H1 (cell line): ENCODE measurements at regions not wholly inside any gene's neighbourhood (a gene's known extent, or its start where the extent isn't known, plus 50 kb on each side); places are given as distances from the start of the nearest gene placed in this dataset.

Experiments
- CTCF ChIA-PET: fragments of 300-600 bp; sonication (Branson Sonifier 250); formaldehyde crosslinking; loops from one replicate; lab custom pipeline; 2021; ENCODE audit not compliant: partially characterized antibody; lab: Charles Lee
- POLR2A ChIA-PET: fragments of 300-600 bp; sonication (Branson Sonifier 250); formaldehyde crosslinking; loops from one replicate; lab custom pipeline; 2021; ENCODE audit warnings: inconsistent platforms; ENCODE audit not compliant: partially characterized antibody; lab: Charles Lee
- DNase-seq, 2 experiments: peaks; one replicate each; pipeline versions ENCODE4 v3.0.0 to v3.0.0-alpha.2; 2010 to 2022; ENCODE audit warnings: low spot score in 2 of 2, low read depth in 1 of 2, mixed read lengths in 1 of 2
- FAIRE-seq: peaks from 2 replicates; lab custom pipeline; 2011; peaks lifted over from hg19 to GRCh38; lab: Jason Lieb, UNC
- H2AFZ ChIP-seq: 2 replicates; pipeline ENCODE4 v1.8.1; 2012; ENCODE audit warnings: low read length, inconsistent platforms
- H2AK5ac ChIP-seq: 2 replicates; pipeline ENCODE4 v1.6.1; 2013; ENCODE audit warnings: low read depth, low read length
- H2BK120ac ChIP-seq: replicated peaks from 2 replicates; pipeline ENCODE3; 2013; ENCODE audit warnings: low read depth, low read length, inconsistent platforms
- H2BK12ac ChIP-seq: 2 replicates; pipeline ENCODE4 v1.6.1; 2013; ENCODE audit warnings: low read depth, low read length
- H2BK15ac ChIP-seq: 2 replicates; pipeline ENCODE4 v1.6.1; 2013; ENCODE audit warnings: low read length
- H2BK20ac ChIP-seq: 2 replicates; pipeline ENCODE4 v1.6.1; 2013; ENCODE audit warnings: low read length
- H2BK5ac ChIP-seq: 2 replicates; pipeline ENCODE4 v1.6.1; 2013; ENCODE audit warnings: low read depth, low read length
- H3K14ac ChIP-seq: 2 replicates; pipeline ENCODE4 v1.6.1; 2013; ENCODE audit warnings: inconsistent platforms; ENCODE audit not compliant: insufficient read length
- H3K18ac ChIP-seq: 2 replicates; pipeline ENCODE4 v1.6.1; 2013; ENCODE audit warnings: low read length; ENCODE audit errors: extremely low read depth
- H3K23ac ChIP-seq: 2 replicates; pipeline ENCODE4 v1.6.1; 2013; ENCODE audit warnings: inconsistent platforms; ENCODE audit not compliant: insufficient read length
- H3K23me2 ChIP-seq: 2 replicates; pipeline ENCODE4 v1.6.1; 2013; ENCODE audit warnings: low read depth, low read length
- H3K27ac ChIP-seq: 2 replicates; pipeline ENCODE4 v1.6.1; 2011; ENCODE audit warnings: low read depth, low read length, inconsistent platforms
- H3K27me3 ChIP-seq, 4 experiments: replicated peaks in 1 of 4; 1 replicate in 1 of 4; 2 replicates in 3 of 4; pipeline versions ENCODE4 v1.6.1 to v1.8.1; 2011 to 2013; ENCODE audit warnings: low read length in 3 of 4, mild to moderate bottlenecking in 3 of 4, inconsistent platforms in 2 of 4, mixed read lengths in 2 of 4, moderate library complexity in 1 of 4; ENCODE audit not compliant: control insufficient read depth in 3 of 4, insufficient read depth in 3 of 4; ENCODE audit errors: extremely low read depth in 1 of 4
- H3K36me3 ChIP-seq, 4 experiments: 2 replicates each; pipeline versions ENCODE4 v1.6.1 to v1.8.1; 2011 to 2013; ENCODE audit warnings: mild to moderate bottlenecking in 4 of 4, low read length in 3 of 4, moderate library complexity in 2 of 4, control low read depth in 1 of 4, inconsistent platforms in 1 of 4; ENCODE audit not compliant: insufficient read depth in 4 of 4, control insufficient read depth in 2 of 4
- H3K4ac ChIP-seq: replicated peaks from 2 replicates; pipeline ENCODE3; 2013; ENCODE audit warnings: low read length, low read depth, mixed read lengths, inconsistent platforms; ENCODE audit not compliant: insufficient read length
- H3K4me1 ChIP-seq, 4 experiments: replicated peaks in 1 of 4; 1 replicate in 1 of 4; 2 replicates in 3 of 4; pipeline versions ENCODE4 v1.6.1 to v1.8.1; 2011 to 2013; ENCODE audit warnings: low read length in 3 of 4, inconsistent platforms in 2 of 4, mixed read lengths in 1 of 4; ENCODE audit not compliant: insufficient read depth in 4 of 4, control insufficient read depth in 3 of 4
- H3K4me2 ChIP-seq, 2 experiments: 2 replicates each; pipeline versions ENCODE4 v1.6.1 to v1.8.1; 2011 to 2013; ENCODE audit warnings: low read depth in 2 of 2, low read length in 2 of 2, control low read depth in 1 of 2, inconsistent platforms in 1 of 2, mild to moderate bottlenecking in 1 of 2; ENCODE audit not compliant: insufficient read depth in 1 of 2
- H3K4me3 ChIP-seq, 4 experiments: fragments of 200-600, 300-600 bp in 1 of 4; sonication (generic), shearing (Covaris generic), sonication (Bioruptor Twin) in 1 of 4; 2 replicates each; pipeline versions ENCODE4 v1.5.1 to v1.8.1; 2011 to 2016; ENCODE audit warnings: low read length in 4 of 4, low read depth in 3 of 4, control low read depth in 2 of 4, inconsistent platforms in 2 of 4, mild to moderate bottlenecking in 2 of 4, mixed read lengths in 1 of 4, moderate library complexity in 1 of 4; ENCODE audit not compliant: insufficient read depth in 2 of 4; ENCODE audit errors: extremely low read depth in 1 of 4
- H3K56ac ChIP-seq: replicated peaks from 2 replicates; pipeline ENCODE3; 2013; ENCODE audit warnings: low read depth, mild to moderate bottlenecking, mixed read lengths, low read length, inconsistent platforms; ENCODE audit not compliant: insufficient read length
- H3K79me1 ChIP-seq: 2 replicates; pipeline ENCODE4 v1.6.1; 2013; ENCODE audit warnings: low read depth, low read length, control low read depth
- H3K79me2 ChIP-seq, 2 experiments: 2 replicates each; pipeline versions ENCODE4 v1.6.1 to v1.8.1; 2012 to 2013; ENCODE audit warnings: low read length in 2 of 2, mild to moderate bottlenecking in 2 of 2, inconsistent platforms in 1 of 2; ENCODE audit not compliant: insufficient read depth in 2 of 2, control insufficient read depth in 1 of 2
- H3K9ac ChIP-seq, 4 experiments: replicated peaks in 1 of 4; 1 replicate in 1 of 4; 2 replicates in 3 of 4; pipeline versions ENCODE4 v1.6.1 to v1.8.1; 2011 to 2013; ENCODE audit warnings: low read depth in 3 of 4, low read length in 3 of 4, control low read depth in 2 of 4, mild to moderate bottlenecking in 2 of 4, moderate library complexity in 2 of 4, inconsistent platforms in 1 of 4; ENCODE audit errors: extremely low read depth in 1 of 4
- H3K9me3 ChIP-seq, 2 experiments: 2 replicates each; pipeline versions ENCODE4 v1.6.1 to v1.8.1; 2012 to 2013; ENCODE audit warnings: mild to moderate bottlenecking in 2 of 2, moderate library complexity in 2 of 2, control low read depth in 1 of 2, inconsistent platforms in 1 of 2, low read depth in 1 of 2, low read length in 1 of 2, mixed read lengths in 1 of 2; ENCODE audit not compliant: insufficient read depth in 2 of 2
- H4K20me1 ChIP-seq, 2 experiments: replicated peaks in 1 of 2; 2 replicates each; pipeline versions ENCODE3 to v1.8.1; 2011 to 2013; ENCODE audit warnings: inconsistent platforms in 2 of 2, low read length in 2 of 2, mild to moderate bottlenecking in 1 of 2; ENCODE audit not compliant: insufficient read depth in 2 of 2, control insufficient read depth in 1 of 2
- H4K5ac ChIP-seq: 2 replicates; pipeline ENCODE4 v1.6.1; 2013; ENCODE audit warnings: low read length, low read depth, mixed read lengths, inconsistent platforms; ENCODE audit not compliant: insufficient read length
- H4K8ac ChIP-seq: 2 replicates; pipeline ENCODE4 v1.8.0; 2013; ENCODE audit warnings: mild to moderate bottlenecking, moderate library complexity, low read length, inconsistent platforms; ENCODE audit not compliant: insufficient read depth; ENCODE audit errors: extremely low read depth
- H4K91ac ChIP-seq: replicated peaks from 2 replicates; pipeline ENCODE3; 2013; ENCODE audit warnings: low read length, mixed read lengths, inconsistent platforms; ENCODE audit not compliant: insufficient read length
- POU5F1 ChIP-seq: IDR thresholded peaks from 2 replicates; pipeline ENCODE4 v1.6.1; 2011; ENCODE audit warnings: low read depth, mild to moderate bottlenecking, low read length, moderate library complexity
- SP4 ChIP-seq: IDR thresholded peaks from 2 replicates; pipeline ENCODE4 v1.6.1; 2012; ENCODE audit warnings: low read length, inconsistent platforms
- TEAD4 ChIP-seq: IDR thresholded peaks from 2 replicates; pipeline ENCODE4 v1.6.1; 2012; ENCODE audit warnings: low read depth, low read length, inconsistent platforms, mixed read lengths
- YY1 ChIP-seq: IDR thresholded peaks from 2 replicates; pipeline ENCODE4 v1.6.1; 2011; ENCODE audit warnings: low read depth, mild to moderate bottlenecking, low read length
- WGBS, 2 experiments: shearing (Covaris generic) in 1 of 2; methylation state at CpG; one replicate each; pipeline versions ENCODE4 v1.1.6 to v1.1.7; 2013 to 2015; ENCODE audit warnings: low lambda C conversion rate in 2 of 2, mixed read lengths in 2 of 2, inconsistent platforms in 1 of 2, low coverage in 1 of 2, missing lambda C conversion rate in 1 of 2; ENCODE audit not compliant: insufficient replicate concordance in 2 of 2, insufficient coverage in 1 of 2, insufficient read length in 1 of 2; ENCODE audit errors: extremely low coverage in 1 of 2, missing lambda C conversion rate in 1 of 2; 5-methylcytosine and 5-hydroxymethylcytosine counted together

DNA sequence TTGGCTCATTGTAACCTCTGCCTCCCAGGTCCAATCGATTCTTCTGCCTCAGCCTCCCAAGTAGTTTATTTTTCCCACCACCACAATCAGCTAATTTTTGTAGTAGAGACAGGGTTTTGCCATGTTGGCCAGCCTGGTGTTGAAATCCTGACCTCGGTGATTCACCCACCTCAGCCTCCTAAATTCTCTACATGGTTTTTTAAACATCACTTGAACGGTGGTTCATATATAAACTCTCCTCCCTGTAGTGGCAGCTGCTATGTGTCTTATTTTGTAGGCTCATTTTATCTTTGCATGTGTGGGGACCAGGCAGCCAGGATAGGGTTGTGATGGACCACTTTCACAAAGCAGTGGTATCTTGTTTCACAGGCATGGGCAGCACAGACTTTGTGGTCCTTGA is 175.8 kb upstream of the USP9Y start:
- no peak for FAIRE-seq
- CTCF ChIA-PET, result no interaction called here

More for the DNA sequence above, 175.8 kb upstream of the USP9Y start:
- Histone ChIP-seq H4K5ac (no peak overlapping the region), H3K79me2 (no peaks in the 10 kb centered on the region), H3K27me3 (no peaks in the 10 kb centered on the region), H3K18ac (no peak overlapping the region), H3K9ac (no peak overlapping the region), H3K23me2 (no peaks in the 10 kb centered on the region), H2BK15ac (no peak overlapping the region), H3K27ac (no peak overlapping the region), H2AFZ (no peak overlapping the region), H3K23ac (no peak overlapping the region), H2BK12ac (no peak overlapping the region), H4K91ac (no peak overlapping the region), H3K56ac (no peak overlapping the region), H2BK20ac (no peak overlapping the region), H4K20me1 (no peaks in the 10 kb centered on the region), H3K4me1 (no peaks in the 10 kb centered on the region), H3K14ac (no peak overlapping the region), H2AK5ac (no peak overlapping the region), H2BK120ac (no peak overlapping the region), H3K4me2 (no peak overlapping the region), H4K8ac (no peak overlapping the region), H3K4ac (no peak overlapping the region), H2BK5ac (no peak overlapping the region), H3K79me1 (no peaks in the 10 kb centered on the region), H3K4me3 (no peak overlapping the region), H3K9me3 (peaks cover 0 to 4% of the 10 kb centered on the region in 2 experiments; a peak in 1 of 4 replicates), H3K36me3 (no peaks in the 10 kb centered on the region)
- TF ChIP-seq YY1 (no peak), POU5F1 (no peak), TEAD4 (no peak), SP4 (no peak)
- WGBS, 2 experiments, result 63% methylated on average over 3 of the region's 3 CpGs; no CpG with 5 or more reads in 1 of the 2 experiments
- no peak for DNase-seq
- POLR2A ChIA-PET, result no interaction called here
